ENCODE measurements at regions not wholly inside any gene's neighbourhood (a gene's known extent, or its start where the extent isn't known, plus 50 kb on each side); places are given as distances from the start of the nearest gene placed in this dataset.
A peak's percentile ranks its signal among the peaks of the same experiment; 100 is the strongest.
"Not testable (repeated sequence)": the region's sequence is repeated elsewhere in the genome, so short reads cannot be mapped to it uniquely, and the experiment has no call there.

- TF ChIP-seq POLR2A (IDR thresholded peaks at IDR 0.05; ENCODE audit: low read length) (no peak), GATA1 (IDR thresholded peaks at IDR 0.05; ENCODE audit: low read depth, low read length) (no peak)
- no peak for DNase-seq
These were observed 108.3 kb downstream of the MTERF1 start for GRCh38 chr7:91771921-91772815.

GRCh38 chr7:91776171-91776570 lies 104.3 kb downstream of the MTERF1 start:
- TF ChIP-seq POLR2A (IDR thresholded peaks at IDR 0.05; ENCODE audit: low read length) (no peak), GATA1 (IDR thresholded peaks at IDR 0.05; ENCODE audit: low read depth, low read length) (no peak)

GRCh38 chr7:91777522-91777921 lies 103.0 kb downstream of the MTERF1 start:
- TF ChIP-seq GATA1 (IDR thresholded peaks at IDR 0.05; ENCODE audit: low read depth, low read length) (no peak), POLR2A (IDR thresholded peaks at IDR 0.05; ENCODE audit: low read length) (no peak)
- no peak for DNase-seq

More at GRCh38 chr7:91776171-91776570, 104.3 kb downstream of the MTERF1 start:
- DNase-seq = no peak

GRCh38 chr7:91778416-91778815 lies 102.1 kb downstream of the MTERF1 start:
- TF ChIP-seq GATA1 (IDR thresholded peaks at IDR 0.05; ENCODE audit: low read depth, low read length) (no peak), POLR2A (IDR thresholded peaks at IDR 0.05; ENCODE audit: low read length) (no peak)
- DNase-seq = no peak

DNA sequence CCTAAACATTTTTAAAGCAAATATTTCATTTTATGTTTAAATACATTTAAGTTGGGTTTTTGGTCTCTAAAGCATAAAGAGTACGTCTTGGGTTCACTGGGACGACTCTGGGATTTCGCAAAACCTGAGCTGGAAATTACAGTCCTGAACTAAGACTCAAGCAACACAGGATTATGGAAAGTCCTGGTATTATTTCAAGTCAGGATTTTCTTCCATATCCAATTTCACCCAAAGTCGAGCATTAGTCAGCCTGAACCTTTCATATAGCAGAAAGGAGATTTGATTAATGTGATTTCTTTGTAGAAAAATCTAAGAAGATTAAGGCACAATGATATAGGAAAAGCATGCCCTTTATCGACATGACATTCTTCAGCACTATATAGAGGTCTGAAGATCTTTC lies 100.0 kb downstream of the MTERF1 start:
- no peak for TF ChIP-seq GATA1 (IDR thresholded peaks at IDR 0.05; ENCODE audit: low read depth, low read length)
- no peak for TF ChIP-seq POLR2A (IDR thresholded peaks at IDR 0.05; ENCODE audit: low read length)
- DNase-seq = no peak

GRCh38 chr7:91784469-91784868 lies 96.0 kb downstream of the MTERF1 start:
- DNase-seq = no peak
- no peak for TF ChIP-seq GATA1 (IDR thresholded peaks at IDR 0.05; ENCODE audit: low read depth, low read length)
- no peak for TF ChIP-seq POLR2A (IDR thresholded peaks at IDR 0.05; ENCODE audit: low read length)

DNA sequence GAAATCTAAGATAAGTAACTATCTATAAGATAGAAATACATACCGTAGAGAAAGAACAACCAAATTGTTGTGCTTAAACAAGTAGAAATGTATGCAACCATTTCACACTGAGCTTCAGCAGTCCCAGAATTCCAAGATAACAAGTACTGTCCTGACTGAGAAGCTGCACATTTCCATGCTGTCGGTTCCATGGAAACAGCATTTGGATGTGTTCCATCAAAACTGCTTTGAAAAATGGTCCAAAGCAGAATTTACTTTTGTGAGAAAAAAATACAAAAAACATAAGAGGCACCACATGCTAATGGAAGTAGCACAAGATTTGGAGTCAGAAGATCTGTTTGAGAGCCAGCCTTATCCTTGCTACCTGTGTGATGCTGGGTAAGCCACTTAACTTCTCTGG lies 92.6 kb downstream of the MTERF1 start:
- no peak for DNase-seq

GRCh38 chr7:91789086-91789485 lies 91.4 kb downstream of the MTERF1 start:
- no peak for TF ChIP-seq GATA1 (IDR thresholded peaks at IDR 0.05; ENCODE audit: low read depth, low read length)
- TF ChIP-seq POLR2A (IDR thresholded peaks at IDR 0.05; ENCODE audit: low read length) = no peak
- DNase-seq = no peak

More for the DNA sequence above, 92.6 kb downstream of the MTERF1 start:
- TF ChIP-seq GATA1 (IDR thresholded peaks at IDR 0.05; ENCODE audit: low read depth, low read length) (no peak), POLR2A (IDR thresholded peaks at IDR 0.05; ENCODE audit: low read length) (no peak)

DNA sequence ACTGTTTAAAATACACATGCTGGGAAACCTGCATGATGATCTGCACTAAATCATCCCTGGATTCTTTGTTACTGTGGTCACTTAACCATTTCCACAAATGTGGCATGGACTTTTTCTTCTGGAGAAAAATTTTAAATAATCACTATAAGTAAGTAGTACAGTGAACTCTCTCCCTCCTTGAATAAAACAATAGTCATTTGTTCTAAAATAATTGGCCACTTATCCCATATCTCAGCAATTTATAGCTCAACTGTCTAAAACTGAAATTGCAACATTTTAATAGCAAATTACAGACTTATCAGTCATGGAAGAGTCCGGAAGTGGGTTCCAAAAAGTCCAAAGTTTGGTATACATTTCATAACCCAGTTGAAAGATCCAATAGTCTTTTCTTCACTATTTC lies 90.9 kb downstream of the MTERF1 start:
- no peak for TF ChIP-seq POLR2A (IDR thresholded peaks at IDR 0.05; ENCODE audit: low read length)
- DNase-seq = no peak

- not testable (repeated sequence) for DNase-seq
These were observed 89.9 kb downstream of the MTERF1 start for GRCh38 chr7:91790646-91791045.

- no peak for TF ChIP-seq POLR2A (IDR thresholded peaks at IDR 0.05; ENCODE audit: low read length)
- TF ChIP-seq GATA1 (IDR thresholded peaks at IDR 0.05; ENCODE audit: low read depth, low read length) = no peak
- DNase-seq = no peak
These were observed 84.4 kb downstream of the MTERF1 start for GRCh38 chr7:91796122-91796521.

DNA sequence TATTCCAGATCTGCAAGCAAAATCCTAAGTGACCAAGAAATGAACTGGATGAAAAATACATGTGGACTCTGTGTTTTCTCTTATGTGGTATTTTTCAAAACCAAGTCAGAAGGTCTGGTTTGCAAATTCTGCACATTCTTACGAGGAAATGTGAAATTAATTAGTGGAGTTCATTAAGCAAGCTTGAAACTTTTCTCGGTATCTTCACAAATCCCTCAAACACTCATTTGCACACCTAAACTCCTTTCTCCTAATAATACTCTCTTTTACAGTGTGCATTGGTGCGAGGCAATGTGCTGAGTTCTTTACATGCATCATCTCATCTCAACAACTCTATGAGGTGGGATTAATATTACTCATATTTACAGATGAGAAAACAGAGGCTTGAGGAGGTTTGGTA lies 82.1 kb downstream of the MTERF1 start:
- DNase-seq = no peak
- TF ChIP-seq POLR2A (IDR thresholded peaks at IDR 0.05; ENCODE audit: low read length) (no peak), GATA1 (IDR thresholded peaks at IDR 0.05; ENCODE audit: low read depth, low read length) (no peak)

GRCh38 chr7:91800389-91800788 lies 80.1 kb downstream of the MTERF1 start:
- TF ChIP-seq GATA1 (IDR thresholded peaks at IDR 0.05; ENCODE audit: low read depth, low read length) = no peak
- no peak for TF ChIP-seq POLR2A (IDR thresholded peaks at IDR 0.05; ENCODE audit: low read length)
- DNase-seq = no peak

DNA sequence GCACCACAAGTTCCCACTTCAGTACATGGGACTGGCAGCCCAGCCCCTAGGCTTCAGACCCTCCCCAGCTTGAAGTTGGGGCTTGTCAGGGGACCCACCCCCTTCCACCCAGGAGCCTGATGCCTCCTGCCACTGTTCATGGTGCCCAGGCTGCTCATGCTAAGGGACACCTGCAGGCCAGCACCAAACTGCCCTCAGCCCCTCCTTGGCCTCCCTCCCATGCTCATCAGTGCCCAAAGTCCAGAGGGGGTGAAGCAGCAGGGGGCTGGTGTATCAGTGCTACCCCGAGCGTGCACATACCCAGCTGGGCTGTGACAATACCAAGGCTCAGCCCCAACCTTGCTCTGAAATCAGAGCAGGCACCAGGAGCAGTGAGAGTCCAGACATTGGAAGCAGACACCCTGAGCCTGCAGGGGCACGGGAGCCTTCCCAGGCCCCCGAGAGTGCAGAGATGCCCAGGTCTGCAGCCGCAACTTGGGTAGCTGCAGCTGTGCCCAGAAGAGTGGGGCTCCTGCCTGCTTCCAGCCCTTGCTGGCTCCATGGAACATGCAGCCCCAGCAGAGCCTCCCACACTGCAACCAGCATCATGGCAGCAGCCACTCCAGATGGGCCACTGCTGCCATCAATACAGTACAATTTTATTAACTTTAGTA lies 79.0 kb downstream of the MTERF1 start:
- no peak for DNase-seq
- TF ChIP-seq GATA1 (IDR thresholded peaks at IDR 0.05; ENCODE audit: low read depth, low read length) (no peak), POLR2A (IDR thresholded peaks at IDR 0.05; ENCODE audit: low read length) (no peak)

DNA sequence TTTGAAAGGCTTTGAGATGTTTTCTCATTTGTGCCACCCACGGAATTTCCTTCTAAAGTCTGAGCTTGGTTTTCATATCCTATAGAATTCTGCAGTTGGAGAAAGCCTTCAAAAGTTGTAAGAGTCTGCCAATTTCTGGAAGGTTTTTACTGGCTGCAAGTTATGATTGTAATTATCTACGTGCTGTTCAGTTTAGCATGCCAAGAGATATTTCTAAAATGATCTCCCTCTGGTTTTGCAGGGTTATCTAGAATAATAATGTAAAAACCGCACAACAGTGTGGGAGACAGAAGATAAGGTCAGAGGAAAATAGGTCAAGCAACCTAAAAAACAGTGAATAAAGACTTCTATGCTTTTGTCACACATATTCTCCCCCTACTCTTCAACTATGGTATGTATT lies 69.3 kb downstream of the MTERF1 start:
- TF ChIP-seq POLR2A (IDR thresholded peaks at IDR 0.05; ENCODE audit: low read length) (no peak), GATA1 (IDR thresholded peaks at IDR 0.05; ENCODE audit: low read depth, low read length) (no peak)
- peak in 1 of 2 experiments; percentile 37 for DNase-seq
